ENCODE measurements at regions not wholly inside any gene's neighbourhood (a gene's known extent, or its start where the extent isn't known, plus 50 kb on each side); places are given as distances from the start of the nearest gene placed in this dataset.
"Not testable (repeated sequence)": the region's sequence is repeated elsewhere in the genome, so short reads cannot be mapped to it uniquely, and the experiment has no call there.

GRCh38 chr6:16876852-16877251 is 115.6 kb upstream of the ATXN1 start:
- TF ChIP-seq, protein P1, sequence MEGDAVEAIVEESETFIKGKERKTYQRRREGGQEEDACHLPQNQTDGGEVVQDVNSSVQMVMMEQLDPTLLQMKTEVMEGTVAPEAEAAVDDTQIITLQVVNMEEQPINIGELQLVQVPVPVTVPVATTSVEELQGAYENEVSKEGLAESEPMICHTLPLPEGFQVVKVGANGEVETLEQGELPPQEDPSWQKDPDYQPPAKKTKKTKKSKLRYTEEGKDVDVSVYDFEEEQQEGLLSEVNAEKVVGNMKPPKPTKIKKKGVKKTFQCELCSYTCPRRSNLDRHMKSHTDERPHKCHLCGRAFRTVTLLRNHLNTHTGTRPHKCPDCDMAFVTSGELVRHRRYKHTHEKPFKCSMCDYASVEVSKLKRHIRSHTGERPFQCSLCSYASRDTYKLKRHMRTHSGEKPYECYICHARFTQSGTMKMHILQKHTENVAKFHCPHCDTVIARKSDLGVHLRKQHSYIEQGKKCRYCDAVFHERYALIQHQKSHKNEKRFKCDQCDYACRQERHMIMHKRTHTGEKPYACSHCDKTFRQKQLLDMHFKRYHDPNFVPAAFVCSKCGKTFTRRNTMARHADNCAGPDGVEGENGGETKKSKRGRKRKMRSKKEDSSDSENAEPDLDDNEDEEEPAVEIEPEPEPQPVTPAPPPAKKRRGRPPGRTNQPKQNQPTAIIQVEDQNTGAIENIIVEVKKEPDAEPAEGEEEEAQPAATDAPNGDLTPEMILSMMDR (IDR thresholded peaks at IDR 0.05) = not testable (repeated sequence)
- TF ChIP-seq POLR2A (IDR thresholded peaks at IDR 0.05); POLR2AphosphoS5 (IDR thresholded peaks at IDR 0.05); EP300 (IDR thresholded peaks at IDR 0.05; ENCODE audit: low read depth): not testable (repeated sequence)
